HG03558 (cell line): ENCODE measurements at regions not wholly inside any gene's neighbourhood (a gene's known extent, or its start where the extent isn't known, plus 50 kb on each side); places are given as distances from the start of the nearest gene placed in this dataset.
"Not testable (repeated sequence)": the region's sequence is repeated elsewhere in the genome, so short reads cannot be mapped to it uniquely, and the experiment has no call there.

Experiments
- ATAC-seq: cut with Tn5 transposase; IDR thresholded peaks from one replicate; pipeline ENCODE4 v1.9.1; 2021; ENCODE audit warnings: moderate number of reproducible peaks; ENCODE audit not compliant: unreplicated experiment; ENCODE audit errors: extremely low read depth

DNA sequence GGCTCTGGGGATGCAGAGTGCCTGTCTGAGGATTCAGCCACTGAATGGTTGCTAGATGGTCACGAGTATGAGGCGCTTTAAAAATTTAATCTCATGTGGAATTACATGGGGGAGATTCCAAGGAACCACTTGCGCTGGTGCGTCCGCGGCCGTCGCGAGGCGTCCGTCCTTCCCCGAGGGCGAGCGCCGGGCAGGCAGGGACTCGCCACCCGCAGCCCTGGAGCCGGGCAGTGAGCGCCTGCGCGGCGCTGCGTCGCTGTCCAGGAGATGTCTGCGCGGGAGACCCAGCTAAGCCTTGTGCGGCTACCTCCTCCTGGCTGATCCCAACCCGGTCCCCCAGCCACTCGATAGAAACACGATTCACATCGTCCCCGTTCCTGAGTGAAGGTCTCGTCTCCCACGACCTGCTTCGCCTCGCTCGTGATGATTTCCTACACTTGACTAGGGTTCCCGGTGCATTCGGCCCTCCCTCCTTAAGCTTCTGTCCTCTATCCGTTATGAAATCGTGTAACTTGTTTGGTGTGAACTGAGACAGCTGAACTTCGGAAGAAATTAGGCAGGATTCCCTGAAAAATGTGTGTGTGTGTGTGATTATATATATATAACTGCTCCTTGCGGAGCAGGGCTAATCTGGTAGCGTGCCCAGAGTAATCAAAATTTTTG is 536.4 kb downstream of the PRIM2 start:
- ATAC-seq = not testable (repeated sequence)

DNA sequence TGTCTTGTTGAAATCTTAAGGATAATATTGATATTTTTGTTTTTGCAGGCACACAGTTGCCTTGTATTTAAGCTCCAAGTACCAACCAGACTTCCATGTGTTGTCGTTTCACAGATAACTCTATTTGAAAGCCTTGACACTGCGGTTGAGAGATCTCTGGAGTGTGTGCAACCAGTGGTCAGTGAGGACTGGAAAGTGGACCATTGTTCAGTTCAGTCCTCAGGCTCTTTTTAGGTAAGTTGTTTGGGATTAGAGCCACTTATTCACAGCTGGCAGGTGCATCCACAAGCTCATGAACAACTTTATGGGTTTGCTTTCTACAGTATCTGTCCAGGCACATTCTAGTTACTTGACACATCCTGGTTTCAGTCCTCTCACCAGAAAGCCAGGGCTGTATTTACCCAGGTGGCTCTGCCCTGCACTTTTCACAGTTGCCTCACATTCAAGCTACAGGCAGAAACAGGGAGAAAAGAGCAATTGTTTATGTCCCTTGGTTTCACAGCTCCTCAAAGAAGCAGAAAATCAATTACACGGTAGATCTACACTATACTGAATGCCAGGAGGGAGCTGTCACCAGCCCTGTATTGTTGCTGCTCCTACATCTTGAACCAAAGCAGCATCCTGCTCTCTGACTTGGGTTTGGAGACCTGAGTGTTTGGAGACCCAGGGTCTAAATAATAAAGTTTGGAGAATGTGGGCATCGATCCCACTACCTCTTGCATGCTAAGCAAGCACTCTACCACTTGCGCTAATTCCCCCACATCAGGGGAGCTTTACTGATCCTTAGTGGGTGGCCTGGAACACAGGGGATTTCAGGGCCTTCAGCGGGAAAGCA is 543.3 kb downstream of the PRIM2 start:
- ATAC-seq = not testable (repeated sequence)

DNA sequence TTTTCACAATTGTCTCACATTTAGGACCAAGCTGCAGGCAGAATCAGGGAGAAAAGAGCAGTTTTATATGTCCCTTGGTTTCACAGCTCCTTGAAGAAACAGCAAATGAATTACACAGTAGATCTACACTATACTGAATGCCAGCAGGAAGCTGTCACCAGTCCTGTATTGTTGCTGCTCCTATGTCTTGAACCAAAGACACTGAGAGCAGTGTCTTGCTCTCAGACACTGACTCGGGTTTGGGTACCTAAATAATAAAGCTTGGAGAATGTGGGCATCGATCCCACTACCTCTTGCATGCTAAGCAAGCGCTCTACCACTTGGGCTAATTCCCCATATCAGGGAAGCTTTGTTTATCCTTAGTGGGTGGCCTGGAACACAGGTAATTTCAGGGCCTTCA is 552.7 kb downstream of the PRIM2 start:
- not testable (repeated sequence) for ATAC-seq

DNA sequence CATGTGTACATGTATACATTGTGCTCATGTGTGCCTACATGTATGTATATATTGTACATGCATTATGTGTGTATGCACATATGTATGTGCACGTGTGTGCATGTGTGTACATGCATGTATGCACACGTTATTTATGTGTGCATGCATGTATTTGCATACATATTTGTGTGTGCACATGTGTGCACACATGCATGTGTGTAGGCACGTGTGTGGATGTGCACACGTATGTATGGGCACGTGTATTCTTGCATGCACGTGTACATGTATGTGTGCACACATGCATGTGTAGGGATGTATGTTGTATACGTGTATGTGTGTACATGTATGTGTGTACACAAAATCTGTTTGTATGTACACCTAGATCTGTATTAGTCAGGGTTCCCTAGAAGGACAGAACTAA is 556.0 kb downstream of the PRIM2 start:
- ATAC-seq = not testable (repeated sequence)

DNA sequence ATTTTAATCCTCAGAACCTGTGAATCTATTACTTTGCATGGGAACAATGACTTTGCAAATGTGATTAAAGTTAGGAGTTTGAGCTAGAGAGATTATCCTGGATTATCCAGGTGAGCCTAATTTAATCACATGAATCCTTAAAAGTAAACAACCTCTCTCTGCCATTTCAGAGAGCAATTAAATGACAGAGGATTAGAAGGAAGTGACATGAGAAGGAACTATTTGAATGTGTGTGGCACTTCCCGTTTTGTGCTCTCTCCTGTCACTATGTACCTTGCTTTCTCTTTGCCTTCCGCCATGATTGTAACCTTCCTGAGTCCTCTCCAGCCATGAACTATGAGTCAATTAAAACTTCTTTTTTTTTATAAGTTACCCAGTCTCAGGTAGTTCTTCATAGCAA is 559.2 kb downstream of the PRIM2 start:
- ATAC-seq = not testable (repeated sequence)

DNA sequence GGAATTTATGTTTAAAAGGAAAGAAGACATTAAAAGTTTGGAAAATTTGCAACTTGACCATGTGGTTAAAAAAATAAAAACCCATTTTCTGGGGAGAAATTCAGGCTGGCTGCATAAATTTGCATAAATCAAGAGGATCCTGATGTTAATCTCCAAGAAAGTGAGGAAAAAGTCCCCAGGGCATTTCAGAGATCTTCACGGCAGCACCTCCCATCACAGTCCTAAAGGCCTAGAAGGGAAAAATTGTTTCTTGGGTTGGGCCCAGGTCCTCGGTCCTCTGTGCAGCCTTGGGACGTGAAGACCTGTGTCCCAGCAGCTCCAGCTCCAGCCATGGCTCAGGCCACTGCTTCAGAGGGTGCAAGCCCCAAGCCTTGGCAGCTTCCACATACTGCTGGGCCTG is 560.3 kb downstream of the PRIM2 start:
- ATAC-seq = not testable (repeated sequence)

DNA sequence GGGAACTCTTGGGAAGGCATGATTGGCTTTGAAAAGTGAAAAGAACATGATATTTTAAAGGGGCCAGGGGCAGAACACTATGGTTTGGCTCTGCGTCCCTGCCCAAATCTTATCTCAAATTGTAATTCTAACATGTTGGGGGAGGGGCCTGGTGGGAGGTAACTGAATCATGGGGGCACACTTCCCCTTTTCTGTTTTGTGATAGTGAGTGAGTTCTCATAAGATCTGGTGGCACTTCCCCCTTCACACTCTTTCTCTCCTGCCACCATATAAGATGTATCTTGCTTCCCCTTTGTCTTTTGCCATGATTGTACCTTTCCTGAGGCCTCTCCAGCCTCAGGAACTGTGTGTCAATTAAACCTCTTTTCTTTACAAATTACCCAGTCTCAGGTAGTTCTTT is 561.4 kb downstream of the PRIM2 start:
- not testable (repeated sequence) for ATAC-seq

DNA sequence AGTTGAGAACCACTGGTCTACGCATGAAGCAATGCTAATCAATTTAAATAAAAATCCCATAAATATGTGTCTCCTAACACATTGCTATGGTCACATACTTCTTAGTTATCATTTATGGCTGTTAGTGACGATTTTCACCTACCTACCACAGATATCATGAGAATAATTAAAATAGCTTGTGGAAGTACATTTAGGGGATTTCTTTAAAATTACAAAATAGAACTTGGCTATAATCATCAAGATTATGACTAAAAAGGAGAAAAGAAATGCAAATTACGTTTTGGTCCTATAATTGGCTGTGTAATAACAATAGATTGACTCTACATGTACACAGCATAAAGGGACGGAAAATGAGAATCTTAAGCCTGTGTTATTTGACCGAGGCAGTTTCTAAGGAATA is 581.4 kb downstream of the PRIM2 start:
- peak; percentile 42 for ATAC-seq

DNA sequence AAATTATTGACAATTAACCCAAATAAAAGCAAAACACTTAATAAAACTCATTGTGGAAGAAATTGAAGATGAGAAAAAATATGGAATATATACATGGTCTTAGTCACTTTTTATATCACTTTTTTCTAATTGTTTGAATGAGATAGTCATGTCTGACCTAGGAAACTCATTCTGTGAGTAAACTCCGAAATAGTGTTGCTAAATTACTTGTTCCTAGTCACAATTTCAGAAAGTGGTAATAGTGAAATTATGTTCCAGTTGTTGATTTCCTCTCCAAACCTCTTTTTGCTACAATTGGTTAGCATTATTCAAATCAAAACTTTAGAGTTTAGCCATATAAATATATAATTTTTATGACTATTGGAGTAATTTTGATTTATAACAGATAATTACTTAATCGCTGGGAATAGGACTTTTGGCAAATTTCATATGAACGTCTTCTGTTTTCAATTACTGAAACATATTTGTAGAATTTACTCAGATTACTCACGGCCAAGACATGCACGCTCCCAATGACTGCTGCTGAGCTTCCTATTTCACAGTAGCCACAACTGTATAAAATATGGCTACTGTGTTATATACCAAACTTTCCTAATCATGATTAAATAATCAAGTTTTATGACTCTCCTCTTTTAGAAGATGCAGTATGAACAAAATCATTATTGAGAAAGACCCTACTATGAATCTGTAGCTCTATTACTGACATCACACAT is 583.4 kb downstream of the PRIM2 start:
- ATAC-seq = not testable (repeated sequence)

DNA sequence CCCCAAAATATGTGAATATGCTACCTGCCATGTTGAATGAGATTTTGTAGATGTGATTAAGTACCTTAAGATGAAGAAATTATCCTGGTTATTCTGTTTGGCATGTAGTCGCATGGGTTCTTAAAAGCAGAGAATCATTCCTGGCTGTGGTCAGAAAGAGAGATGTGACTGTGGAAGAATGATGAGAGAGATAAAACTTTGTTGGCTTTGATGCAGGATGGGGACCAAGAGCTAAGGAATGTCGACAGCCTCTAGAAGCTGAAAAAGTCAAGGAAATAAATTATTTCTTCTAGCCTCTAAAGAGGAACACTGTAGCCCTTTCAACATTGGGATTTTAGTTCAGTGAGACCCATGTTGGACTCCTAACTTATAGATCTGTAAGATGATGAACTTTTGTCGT is 584.0 kb downstream of the PRIM2 start:
- ATAC-seq = not testable (repeated sequence)

DNA sequence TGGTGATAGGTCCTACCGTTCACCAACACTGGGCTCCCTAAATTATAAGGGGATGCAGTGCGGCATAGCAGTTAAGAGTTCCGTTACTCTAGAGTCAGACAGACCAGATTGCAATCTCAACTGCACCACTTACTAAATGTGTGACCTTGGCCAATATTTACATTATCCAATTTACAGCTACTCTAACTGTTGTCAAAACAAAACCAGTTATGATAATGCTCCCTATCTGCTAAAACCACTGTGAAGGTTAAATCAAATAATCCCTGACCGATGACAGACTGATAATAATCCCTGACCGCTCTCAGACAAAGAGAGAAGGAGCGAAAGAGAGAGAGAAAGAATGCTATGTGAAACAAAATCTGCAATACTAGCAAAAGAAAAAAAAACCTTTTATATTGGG is 586.9 kb downstream of the PRIM2 start:
- not testable (repeated sequence) for ATAC-seq

DNA sequence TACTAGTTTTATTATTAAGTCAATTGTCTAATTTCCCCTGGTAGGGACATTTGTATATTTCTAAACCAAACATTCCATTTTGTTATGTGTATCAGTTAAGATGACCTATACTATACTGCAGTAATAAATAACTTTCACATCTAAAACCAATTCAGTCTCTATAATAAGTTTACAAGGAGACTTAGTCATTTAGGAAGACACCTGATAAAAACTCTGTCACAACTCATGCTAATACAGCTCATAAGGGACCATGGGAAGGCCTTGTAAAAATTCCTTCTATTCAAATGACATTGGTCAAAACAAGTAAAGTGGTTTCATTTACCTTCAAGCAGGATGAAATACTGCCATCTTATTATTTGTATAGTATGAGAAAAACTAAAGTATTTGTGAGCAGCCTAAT is 597.9 kb downstream of the PRIM2 start:
- ATAC-seq = not testable (repeated sequence)

DNA sequence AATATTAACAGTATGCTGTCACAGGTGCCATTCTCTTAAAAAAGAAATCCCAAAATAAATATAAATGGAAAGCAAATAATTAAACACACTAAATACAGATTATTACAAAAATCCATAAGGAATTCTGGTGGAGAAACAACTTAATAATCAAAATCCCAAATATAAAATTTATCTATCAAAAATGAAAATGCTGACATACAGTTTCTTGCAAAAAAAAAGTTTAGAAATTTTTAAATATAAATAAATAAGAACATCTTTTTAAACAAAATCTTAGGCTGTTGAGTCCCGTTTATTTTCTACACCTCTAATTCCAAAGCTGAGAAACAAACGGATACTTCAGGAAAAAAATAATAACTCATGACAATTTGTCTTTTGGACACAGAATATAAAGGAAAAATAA is 625.5 kb downstream of the PRIM2 start:
- ATAC-seq = not testable (repeated sequence)

DNA sequence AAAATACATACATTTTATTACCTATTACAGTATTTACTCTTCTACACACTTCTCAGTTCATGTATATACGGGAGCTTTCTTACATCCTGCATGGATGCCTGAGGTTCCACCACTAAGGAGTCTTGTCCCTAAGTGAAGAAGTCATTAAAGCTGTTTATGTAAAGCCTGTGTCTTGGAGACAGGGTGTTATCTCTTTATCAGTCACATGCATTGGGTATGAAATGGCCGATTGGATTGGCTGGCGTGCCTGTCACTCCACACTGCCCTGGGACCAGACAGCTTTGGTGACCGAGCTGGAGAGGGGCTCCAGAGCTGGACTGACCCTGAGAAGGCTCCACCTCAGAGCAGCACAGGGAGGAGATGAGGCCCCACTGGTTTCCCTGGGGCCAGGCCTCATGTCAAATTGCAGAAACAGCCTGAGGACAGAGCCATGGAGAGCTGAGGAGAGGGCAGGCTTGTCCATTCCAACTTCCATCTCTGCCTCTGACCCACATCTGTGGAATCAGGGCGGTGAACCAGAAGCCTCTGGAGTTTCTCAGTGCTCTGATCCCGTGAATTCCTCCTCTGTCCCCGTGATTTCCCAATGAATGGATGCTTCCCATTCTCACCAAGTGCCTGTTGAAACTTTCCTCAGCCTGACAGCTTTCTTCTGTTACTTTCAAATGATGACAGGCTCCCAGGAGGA is 628.8 kb downstream of the PRIM2 start:
- ATAC-seq = not testable (repeated sequence)

DNA sequence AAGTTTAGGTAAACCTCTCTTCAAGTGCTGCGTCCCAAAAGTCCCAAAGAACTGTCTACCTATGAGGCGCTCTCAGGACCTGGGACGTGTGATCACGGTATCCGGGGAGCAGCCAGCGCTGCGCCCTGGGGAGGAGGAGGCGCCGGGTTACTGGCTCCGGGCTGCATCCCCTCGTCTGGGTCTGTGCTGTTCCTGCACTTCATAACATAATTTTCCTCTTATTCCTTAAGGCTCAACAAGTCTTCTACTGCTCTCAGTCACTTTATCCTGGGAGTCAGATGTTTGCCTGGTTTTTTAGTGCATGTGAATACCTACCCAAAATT is 629.3 kb downstream of the PRIM2 start:
- ATAC-seq = not testable (repeated sequence)

DNA sequence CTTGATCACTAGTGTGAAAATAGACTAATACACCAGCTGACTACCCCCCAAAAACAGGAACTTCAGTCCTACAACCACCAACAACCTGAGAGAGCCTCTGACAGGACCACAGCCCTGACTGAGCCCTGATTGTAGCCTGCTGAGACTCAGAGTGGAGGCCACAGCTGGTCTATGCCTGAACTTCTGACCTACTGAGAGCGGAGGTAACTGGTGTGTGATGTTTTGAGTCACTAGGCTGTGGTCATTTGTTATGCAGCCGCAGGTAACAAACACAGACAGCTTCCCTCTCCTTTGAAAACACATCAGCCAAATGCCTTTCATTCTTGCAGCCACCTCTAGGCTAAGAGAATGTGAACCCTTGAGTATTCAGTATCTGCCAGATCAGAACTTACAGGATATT is 631.1 kb downstream of the PRIM2 start:
- not testable (repeated sequence) for ATAC-seq

DNA sequence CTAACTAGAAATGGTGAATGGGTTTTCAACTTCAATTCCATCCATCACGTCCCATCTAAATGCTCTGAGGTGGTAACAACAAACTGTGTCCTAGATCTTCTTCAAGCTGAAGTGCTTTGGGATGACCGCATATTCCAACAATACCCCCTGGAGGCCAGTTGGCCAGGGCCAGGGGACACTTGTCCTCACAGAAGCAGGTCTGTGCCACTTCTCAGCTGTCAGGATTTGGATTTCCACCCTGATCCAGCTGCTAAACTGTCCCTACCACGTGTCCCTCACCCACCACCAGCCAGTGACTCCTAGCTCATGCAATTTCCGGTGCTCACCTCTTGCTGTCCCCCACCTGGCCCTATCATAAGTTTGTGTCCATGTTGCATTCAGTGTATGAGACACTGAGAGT is 633.0 kb downstream of the PRIM2 start:
- ATAC-seq = not testable (repeated sequence)

DNA sequence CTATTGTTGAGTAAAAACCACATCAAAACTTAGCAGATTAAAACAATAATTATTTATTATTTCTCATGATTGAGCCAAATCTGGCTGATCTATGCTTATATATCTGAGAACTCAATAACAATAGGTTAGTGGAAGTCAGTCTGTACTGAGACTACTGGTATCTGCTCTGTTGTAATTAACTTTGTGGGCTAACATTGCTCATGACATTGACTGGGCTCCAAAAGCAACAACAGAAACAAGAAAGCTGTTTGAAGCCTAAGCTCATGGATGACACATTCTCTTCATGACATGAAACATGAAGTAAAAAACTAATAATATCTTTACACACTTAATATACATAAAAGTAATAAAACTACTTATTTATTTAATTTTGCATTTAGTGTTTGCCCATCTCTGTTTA is 649.3 kb downstream of the PRIM2 start:
- not testable (repeated sequence) for ATAC-seq

DNA sequence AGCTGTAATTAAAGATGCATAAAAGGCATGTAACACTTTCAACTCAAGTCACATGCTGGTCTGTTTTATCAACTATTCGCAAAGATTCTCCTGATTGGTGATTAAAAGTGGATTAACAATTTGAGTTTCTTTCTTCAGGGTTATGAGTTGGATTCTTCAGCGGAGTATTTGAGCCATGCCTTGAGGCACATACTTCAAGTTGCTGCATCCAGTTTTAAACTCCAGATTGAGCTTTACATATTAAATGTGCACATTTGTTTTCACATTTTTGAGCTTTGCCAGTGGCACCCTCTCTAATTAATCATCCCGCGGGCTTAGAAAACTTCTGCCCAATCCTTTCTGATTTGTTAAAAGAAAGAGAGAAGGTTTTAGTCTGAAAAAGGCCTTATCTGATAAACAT is 654.5 kb downstream of the PRIM2 start:
- ATAC-seq = not testable (repeated sequence)

DNA sequence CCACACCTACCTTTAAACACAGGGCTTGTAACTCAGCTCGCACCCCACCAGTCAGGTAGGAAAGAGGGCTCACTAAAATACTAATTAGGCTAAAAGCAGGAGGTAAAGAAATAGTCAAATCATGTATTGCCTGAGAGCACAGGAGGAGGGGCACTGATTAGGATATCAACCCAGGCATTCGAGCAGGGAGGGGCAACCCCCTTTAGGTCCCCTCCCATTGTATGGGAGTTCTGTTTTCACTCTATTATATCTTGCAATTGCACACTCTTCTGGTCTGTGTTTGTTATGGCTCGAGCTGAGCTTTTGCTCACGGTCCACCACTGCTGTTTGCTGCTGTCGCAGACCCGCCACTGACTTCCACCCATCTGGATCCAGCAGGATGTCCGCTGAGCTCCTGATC is 657.2 kb downstream of the PRIM2 start:
- ATAC-seq = no peak

DNA sequence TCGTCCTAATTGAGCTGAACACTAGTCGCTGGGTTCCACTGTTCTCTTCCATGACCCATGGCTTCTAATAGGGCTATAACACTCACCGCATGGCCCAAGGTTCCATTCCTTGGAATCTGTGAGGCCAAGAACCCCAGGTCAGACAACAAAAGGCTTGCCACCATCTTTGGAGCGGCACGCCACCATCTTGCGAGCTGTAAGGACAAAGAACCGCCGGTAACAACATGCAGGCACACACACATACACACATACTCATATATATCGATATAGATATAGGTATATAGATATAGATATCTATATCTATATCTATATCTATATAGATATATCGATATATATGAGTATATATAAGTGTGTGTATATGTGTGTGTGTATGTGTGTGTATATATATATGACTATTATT is 657.7 kb downstream of the PRIM2 start:
- ATAC-seq = not testable (repeated sequence)
